ENCODE measurements at regions not wholly inside any gene's neighbourhood (a gene's known extent, or its start where the extent isn't known, plus 50 kb on each side); places are given as distances from the start of the nearest gene placed in this dataset.

- no peak for TF ChIP-seq CTCF (optimal IDR thresholded peaks at IDR 0.05 in 1 of 3, IDR thresholded peaks at IDR 0.05 in 1 of 3, conservative IDR thresholded peaks at IDR 0.05 in 1 of 3; ENCODE audit: extremely low read depth in 1 of 3, insufficient read depth in 2 of 3, low read length in 3 of 3)
- TF ChIP-seq EZH2 (IDR thresholded peaks at IDR 0.05; ENCODE audit: low read length), result no peak
These were observed 51.8 kb upstream of the NDUFB4 start for GRCh38 chr3:120544361-120544760.
